C4-2B (cell line): ENCODE measurements at regions not wholly inside any gene's neighbourhood (a gene's known extent, or its start where the extent isn't known, plus 50 kb on each side); places are given as distances from the start of the nearest gene placed in this dataset.
"Not testable (repeated sequence)": the region's sequence is repeated elsewhere in the genome, so short reads cannot be mapped to it uniquely, and the experiment has no call there.

ENCODE experiments used
- ZFX ChIP-seq: fragments of 450-650 bp; IDR thresholded peaks from 2 replicates; pipeline ENCODE4 v1.6.1; 2017
- TF ChIP-seq, protein P1 (sequence below): fragments of 450-650 bp; conservative IDR thresholded peaks from 2 replicates; pipeline ENCODE4 v1.5.1; 2017; ENCODE audit warnings: mild to moderate bottlenecking

DNA sequence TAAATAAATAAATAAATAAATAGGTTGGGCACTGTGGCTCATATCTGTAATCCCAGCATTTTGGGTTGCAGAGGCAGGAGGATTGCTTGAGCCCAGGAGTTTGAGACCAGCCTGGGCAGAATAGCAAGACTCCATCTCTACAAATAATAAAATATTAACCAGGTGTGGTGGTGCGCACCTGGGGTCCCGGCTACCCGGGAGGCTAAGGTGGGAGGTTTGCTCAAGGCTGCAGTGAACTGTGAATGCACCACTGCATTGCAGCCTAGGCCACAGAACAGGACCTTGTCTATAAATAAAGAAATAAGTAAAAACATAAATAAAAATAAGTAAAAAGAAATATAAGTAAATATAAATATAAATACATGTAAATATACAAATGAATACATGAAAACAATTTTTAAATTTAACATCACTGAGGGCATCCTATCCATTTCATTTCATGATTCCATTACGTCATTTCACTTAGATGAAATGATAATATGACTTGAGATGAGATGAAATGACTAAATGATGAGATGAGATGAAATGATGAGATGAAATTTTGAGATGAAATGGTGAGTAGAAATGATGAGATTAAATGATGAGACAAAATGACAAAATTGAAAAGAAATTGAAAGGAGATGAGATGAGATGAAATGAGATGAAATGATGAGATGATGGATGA, 233.4 kb downstream of the GOLGA6L6 start:
- TF ChIP-seq, protein P1, sequence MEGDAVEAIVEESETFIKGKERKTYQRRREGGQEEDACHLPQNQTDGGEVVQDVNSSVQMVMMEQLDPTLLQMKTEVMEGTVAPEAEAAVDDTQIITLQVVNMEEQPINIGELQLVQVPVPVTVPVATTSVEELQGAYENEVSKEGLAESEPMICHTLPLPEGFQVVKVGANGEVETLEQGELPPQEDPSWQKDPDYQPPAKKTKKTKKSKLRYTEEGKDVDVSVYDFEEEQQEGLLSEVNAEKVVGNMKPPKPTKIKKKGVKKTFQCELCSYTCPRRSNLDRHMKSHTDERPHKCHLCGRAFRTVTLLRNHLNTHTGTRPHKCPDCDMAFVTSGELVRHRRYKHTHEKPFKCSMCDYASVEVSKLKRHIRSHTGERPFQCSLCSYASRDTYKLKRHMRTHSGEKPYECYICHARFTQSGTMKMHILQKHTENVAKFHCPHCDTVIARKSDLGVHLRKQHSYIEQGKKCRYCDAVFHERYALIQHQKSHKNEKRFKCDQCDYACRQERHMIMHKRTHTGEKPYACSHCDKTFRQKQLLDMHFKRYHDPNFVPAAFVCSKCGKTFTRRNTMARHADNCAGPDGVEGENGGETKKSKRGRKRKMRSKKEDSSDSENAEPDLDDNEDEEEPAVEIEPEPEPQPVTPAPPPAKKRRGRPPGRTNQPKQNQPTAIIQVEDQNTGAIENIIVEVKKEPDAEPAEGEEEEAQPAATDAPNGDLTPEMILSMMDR = not testable (repeated sequence)
- TF ChIP-seq ZFX = not testable (repeated sequence)
